Adrenal gland (tissue), 5 donors: ENCODE measurements at regions not wholly inside any gene's neighbourhood (a gene's known extent, or its start where the extent isn't known, plus 50 kb on each side); places are given as distances from the start of the nearest gene placed in this dataset.

Experiments
- CTCF ChIP-seq, 6 experiments: fragments of 450-650 bp in 4 of 6; fragments of 200-600 bp in 2 of 6; sonication (generic) in 1 of 6; IDR thresholded peaks; 1 replicate in 5 of 6; 2 replicates in 1 of 6; pipeline versions ENCODE4 v1.5.1 to v1.8.0; 2016 to 2021; ENCODE audit warnings: antibody characterized with exemption in 6 of 6, mild to moderate bottlenecking in 2 of 6, moderate library complexity in 1 of 6
- POLR2A ChIP-seq, 2 donors: fragments of 450-650 bp; IDR thresholded peaks; one replicate each; pipeline ENCODE4 v1.6.1; 2017; ENCODE audit warnings: antibody characterized with exemption in 2 of 2, mild to moderate bottlenecking in 2 of 2, moderate library complexity in 1 of 2
- donor health status: DM: no; HTN: no; CAD: no.

GRCh38 chr10:36606234-36606839 is 519.1 kb upstream of the ANKRD30A start:
- TF ChIP-seq CTCF (IDR thresholded peaks at IDR 0.05) (no peak), POLR2A (IDR thresholded peaks at IDR 0.05) (no peak)
